GM08714 (cell line): ENCODE measurements at regions not wholly inside any gene's neighbourhood (a gene's known extent, or its start where the extent isn't known, plus 50 kb on each side); places are given as distances from the start of the nearest gene placed in this dataset.

ENCODE experiments used
- H3K4me3 ChIP-seq: fragments of 200-500 bp; sonication (Bioruptor generic); 2 replicates; pipeline ENCODE4 v1.5.1; 2014; ENCODE audit warnings: mild to moderate bottlenecking, low read length, inconsistent platforms
- ZNF274 ChIP-seq: IDR thresholded peaks from 2 replicates; pipeline ENCODE4 v1.6.1; 2012; ENCODE audit warnings: mild to moderate bottlenecking, low read depth, low read length

DNA sequence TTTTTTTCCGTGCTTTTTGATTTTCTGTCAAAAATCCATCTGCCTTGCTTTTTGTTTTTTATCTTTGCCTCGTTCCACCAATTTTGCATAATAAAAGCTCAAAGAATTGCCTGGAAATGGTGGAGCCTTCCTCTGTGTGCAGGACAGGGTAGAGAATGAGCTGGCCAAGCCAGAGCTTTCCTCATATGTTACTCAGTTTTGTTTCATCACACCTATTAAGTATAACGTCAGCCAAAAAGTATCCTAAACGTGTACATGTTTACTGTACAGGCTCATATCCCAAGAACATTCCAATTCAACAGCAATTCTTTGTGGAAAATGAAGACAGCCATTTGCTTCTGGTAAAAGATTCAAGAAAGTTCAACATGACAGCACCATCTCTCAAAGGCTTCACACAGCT lies 191.2 kb upstream of the LMNTD1 start:
- H3K4me3 ChIP-seq: no peak overlapping the region
- TF ChIP-seq ZNF274: no peak

DNA sequence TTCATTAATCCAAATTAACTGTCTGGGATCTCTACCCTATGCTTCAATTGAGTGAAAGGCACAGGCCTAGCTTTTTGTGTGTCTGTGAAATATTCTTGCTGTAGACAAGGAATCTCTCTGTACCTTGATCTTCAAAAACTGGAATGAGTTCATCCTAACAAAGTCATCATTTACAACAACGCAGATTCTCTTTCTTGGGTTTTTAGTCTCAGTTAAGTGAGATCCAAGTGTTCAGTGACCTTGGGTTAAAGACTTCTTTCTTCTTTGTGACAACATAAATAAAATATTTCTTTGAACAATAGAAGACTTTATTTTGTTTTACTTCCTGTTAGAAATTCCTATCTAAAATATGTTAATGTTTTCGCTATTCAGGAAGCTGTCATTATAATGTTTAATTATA lies 192.2 kb upstream of the LMNTD1 start:
- TF ChIP-seq ZNF274: no peak
- no peak overlapping the region for H3K4me3 ChIP-seq

DNA sequence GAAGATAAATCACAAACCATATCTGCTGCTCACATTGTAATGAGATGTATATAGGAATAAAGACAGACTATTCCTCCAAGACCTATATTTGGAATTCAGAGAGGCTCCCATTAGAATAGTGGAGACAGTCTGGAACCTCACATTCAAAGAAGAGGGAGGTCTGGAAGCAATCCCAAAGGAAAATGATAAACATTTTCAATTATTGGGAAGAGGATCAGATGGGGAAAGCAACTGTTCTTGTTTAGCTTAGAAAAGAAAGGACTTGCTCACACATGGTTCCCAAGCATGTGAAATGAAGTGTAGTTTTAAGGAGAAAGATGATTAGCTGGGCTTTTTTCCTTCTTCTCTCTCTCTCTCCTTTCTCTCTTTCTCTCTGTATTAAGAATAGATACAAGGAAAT lies 193.0 kb upstream of the LMNTD1 start:
- no peak overlapping the region for H3K4me3 ChIP-seq

DNA sequence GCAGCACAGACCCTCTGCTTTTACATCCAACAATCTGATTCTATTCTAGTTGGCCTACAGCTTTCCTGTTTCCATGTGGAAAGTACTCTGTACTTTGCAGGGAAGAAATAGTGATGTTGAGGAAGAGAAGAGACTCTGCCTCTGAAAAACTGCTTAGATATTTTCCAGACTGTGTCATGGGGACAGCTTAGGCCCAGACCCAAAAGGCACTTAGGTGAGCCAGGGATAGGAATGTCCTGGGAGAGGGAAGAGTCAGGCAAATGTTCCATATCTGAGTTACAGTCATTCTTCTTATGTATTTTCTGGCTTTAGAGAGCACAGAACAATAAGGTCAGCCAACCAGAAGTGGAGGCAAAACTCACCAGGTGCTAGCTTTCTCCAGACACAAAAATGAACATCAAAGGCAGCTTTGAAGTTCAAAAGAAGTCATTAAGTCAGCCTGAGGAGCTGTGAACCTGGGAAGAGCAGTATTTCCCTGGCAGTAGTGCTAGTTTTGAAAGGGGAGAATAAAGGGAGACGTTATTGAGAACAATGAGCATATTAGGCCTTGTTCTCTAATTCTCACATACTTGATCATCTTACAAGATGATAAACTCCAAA lies 199.7 kb upstream of the LMNTD1 start:
- H3K4me3 ChIP-seq: no peak overlapping the region
- TF ChIP-seq ZNF274: no peak

More for the DNA sequence above, 193.0 kb upstream of the LMNTD1 start:
- TF ChIP-seq ZNF274: no peak

DNA sequence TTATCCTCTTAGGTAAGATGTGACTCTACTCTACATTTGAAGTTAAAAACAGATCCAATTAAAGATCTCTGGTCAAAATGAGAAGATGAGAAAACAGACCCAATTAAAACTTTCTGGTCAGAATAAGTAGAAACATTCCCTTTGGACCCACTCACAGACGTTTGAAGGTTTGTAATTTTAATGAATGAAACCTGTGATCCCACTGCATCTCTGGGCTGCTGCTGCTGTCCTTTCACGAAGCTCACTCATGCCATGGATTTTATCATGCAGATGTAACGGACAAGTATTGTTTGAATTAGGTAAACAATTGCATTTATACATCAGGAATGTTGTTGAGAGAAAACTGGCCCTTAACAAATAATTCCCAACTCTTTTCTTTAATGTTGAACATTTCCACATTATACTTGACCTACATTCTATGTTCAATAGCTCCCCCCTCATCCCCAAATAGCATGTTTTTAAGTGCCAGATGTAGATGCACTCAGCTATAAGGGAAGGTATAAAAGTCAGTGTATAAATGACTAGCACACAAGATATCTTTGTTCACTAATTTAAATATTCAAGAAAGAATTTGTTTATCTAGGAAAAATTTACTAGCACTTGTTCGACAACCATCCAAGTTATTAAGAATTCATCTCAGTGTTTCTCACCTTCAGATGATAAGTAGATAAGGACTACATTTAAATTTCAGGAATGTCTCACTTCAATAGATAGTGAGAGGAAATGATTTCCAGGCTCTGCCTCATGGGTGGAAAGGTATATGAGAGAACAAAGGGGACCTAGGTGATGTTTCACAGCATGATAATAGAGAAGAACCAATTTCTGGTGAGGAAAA lies 202.3 kb upstream of the LMNTD1 start:
- TF ChIP-seq ZNF274: no peak

DNA sequence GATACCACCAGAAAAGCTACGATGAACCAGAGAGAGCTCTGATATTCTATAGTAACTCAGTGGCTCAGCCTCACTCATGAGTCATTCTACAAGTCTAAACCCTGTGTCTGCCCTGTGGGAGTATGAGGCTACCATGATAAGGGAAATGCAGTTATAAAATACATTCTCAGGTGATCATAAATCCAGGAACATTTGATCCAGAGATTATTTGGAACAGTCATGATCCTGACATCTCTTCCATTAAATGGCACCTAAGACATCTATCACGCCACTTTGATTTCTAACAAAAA lies 202.6 kb upstream of the RASSF8 start:
- no peak for TF ChIP-seq ZNF274
- no peak overlapping the region for H3K4me3 ChIP-seq

More for the DNA sequence above, 202.3 kb upstream of the LMNTD1 start:
- no peak overlapping the region for H3K4me3 ChIP-seq

GRCh38 chr12:25757037-25757665 lies 201.3 kb upstream of the RASSF8 start:
- no peak overlapping the region for H3K4me3 ChIP-seq
- TF ChIP-seq ZNF274: no peak

DNA sequence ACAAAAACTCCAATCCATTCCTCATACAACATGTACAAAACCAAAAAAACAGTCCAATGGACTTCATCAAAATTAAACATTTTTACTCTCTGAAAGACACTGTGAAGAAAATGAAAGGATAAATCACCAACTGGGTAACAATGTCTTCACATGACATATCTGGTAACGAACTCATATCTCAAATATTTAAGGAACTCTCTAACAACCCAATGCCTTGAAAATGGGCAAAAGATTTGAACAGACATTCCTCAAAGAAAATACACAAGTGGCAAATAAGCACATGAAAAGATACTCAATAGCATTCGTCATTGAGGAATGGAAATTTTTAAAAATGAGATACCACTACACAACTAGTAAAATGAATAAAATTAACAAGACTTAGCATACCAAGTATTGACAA lies 198.7 kb upstream of the RASSF8 start:
- TF ChIP-seq ZNF274: no peak
- H3K4me3 ChIP-seq: no peak overlapping the region

DNA sequence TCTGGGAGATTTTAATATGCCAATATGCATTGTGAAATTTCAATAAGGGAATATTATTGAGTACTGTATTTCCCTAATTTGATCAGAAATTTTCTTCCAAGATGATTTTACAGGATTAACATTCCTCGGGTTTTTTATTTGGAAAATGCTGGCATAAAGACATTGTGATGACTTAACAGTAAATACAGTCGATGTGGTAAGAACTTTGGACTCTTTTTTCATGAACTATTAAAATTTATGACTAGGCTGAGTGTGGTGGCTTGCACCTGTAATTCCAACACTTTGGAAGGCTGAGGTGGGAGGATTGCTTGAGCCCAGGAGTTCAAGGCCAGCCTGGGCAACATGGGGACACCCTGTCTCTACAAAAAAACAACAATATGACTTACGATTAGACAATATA lies 197.1 kb upstream of the RASSF8 start:
- TF ChIP-seq ZNF274: no peak
- H3K4me3 ChIP-seq: no peak overlapping the region

- H3K4me3 ChIP-seq: no peak overlapping the region
- TF ChIP-seq ZNF274: no peak
These were observed 194.1 kb upstream of the RASSF8 start for GRCh38 chr12:25764409-25764808.

DNA sequence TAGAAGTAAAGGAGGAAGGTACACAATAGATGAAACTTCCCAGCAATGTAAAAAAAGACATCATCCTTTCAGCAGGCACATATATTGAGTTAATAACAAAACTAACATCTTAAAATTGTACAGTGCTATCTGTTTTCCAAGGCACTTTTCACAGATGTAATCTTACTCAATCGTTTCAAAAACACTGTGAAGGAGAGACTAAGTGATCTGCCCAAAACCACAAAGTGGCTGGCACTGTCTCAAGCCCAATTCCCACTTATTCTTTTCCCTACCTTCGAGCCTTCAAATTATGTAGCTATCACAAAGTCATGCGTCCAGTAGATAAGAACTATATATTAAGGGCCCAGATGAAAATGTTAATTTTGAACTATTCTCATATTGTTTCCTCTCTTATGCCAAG lies 193.6 kb upstream of the RASSF8 start:
- no peak for TF ChIP-seq ZNF274
- no peak overlapping the region for H3K4me3 ChIP-seq

- H3K4me3 ChIP-seq: no peak overlapping the region
- TF ChIP-seq ZNF274: no peak
These were observed 190.9 kb upstream of the RASSF8 start for GRCh38 chr12:25767606-25768005.

- no peak for TF ChIP-seq ZNF274
- H3K4me3 ChIP-seq: no peak overlapping the region
These were observed 190.3 kb upstream of the RASSF8 start for GRCh38 chr12:25768151-25768550.

DNA sequence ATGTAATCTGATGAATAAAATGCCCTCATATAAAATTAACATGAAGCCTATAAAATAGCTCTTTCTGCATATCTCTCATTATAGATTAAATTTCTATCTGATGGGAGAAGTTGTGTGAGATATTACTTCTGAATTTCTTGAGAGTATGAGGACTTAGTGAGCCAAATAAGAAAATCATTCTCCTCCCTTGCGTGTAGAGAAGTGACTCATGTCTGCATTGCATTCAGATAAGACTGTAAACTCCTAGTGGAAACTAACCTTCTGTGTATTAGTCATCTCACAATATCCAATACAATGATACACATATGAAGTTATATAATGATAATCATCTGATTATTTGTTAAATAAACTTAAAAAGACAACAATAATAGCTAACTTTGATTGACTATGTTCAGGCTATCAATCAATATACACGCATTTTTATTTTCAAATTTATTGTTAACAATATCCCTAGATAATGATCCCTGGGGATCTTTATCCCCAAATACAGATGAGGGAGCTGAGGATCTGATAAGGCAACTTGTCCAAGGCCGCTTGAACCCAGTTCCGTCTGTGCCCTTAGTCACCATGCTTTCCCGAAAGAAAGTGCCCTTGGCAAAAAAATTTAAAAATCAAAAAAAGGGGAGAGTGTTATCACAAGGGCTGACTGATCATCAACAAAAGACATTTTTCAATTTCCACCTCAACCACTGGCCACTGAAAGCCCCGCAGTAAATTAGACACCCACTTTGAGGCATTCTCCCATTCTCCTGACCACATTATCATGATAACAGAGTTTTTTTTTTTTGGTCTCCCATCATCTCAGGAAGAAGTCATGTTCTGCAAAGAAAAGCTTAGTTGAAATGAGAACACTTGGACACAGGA lies 189.2 kb upstream of the RASSF8 start:
- H3K4me3 ChIP-seq: no peak overlapping the region
- TF ChIP-seq ZNF274: no peak
